ENCODE measurements at regions not wholly inside any gene's neighbourhood (a gene's known extent, or its start where the extent isn't known, plus 50 kb on each side); places are given as distances from the start of the nearest gene placed in this dataset.
A peak's percentile ranks its signal among the peaks of the same experiment; 100 is the strongest.
"Not testable (repeated sequence)": the region's sequence is repeated elsewhere in the genome, so short reads cannot be mapped to it uniquely, and the experiment has no call there.

GRCh38 chr6:132025468-132025867 lies 74.3 kb upstream of the CCN2 start:
- no peaks in the 10 kb centered on the region for H3K9me3 ChIP-seq (ENCODE audit: control insufficient read depth in 2 of 3, insufficient read depth in 1 of 3, low read length in 3 of 3)
- no peak for FAIRE-seq
- DNase-seq = no peak
- H3K27me3 ChIP-seq (ENCODE audit: control insufficient read depth, insufficient read depth, low read length) = no peaks in the 10 kb centered on the region
- H3K27ac ChIP-seq (ENCODE audit: low read depth in 2 of 2, low read length in 2 of 2) = no peak overlapping the region
- no peak for TF ChIP-seq CTCF (IDR thresholded peaks at IDR 0.05; ENCODE audit: borderline replicate concordance, extremely low read depth, insufficient read depth)
- intact Hi-C loops (cut with DNase I) = no loop called here
- H3K4me3 ChIP-seq (ENCODE audit: low read length in 3 of 3) = no peak overlapping the region
- H3K36me3 ChIP-seq (ENCODE audit: control insufficient read depth in 2 of 3, insufficient read depth in 3 of 3, low read length in 3 of 3) = no peaks in the 10 kb centered on the region
- no peak overlapping the region for H3K9ac ChIP-seq (ENCODE audit: low read length in 3 of 3)
- H3K4me1 ChIP-seq (ENCODE audit: control insufficient read depth in 2 of 3, insufficient read depth in 2 of 3, low read depth in 1 of 3, low read length in 3 of 3) = no peaks in the 10 kb centered on the region

- H3K36me3 ChIP-seq (ENCODE audit: control insufficient read depth in 2 of 3, insufficient read depth in 3 of 3, low read length in 3 of 3) = no peaks in the 10 kb centered on the region
- intact Hi-C loops (cut with DNase I) = no loop called here
- FAIRE-seq = no peak
- no peaks in the 10 kb centered on the region for H3K4me1 ChIP-seq (ENCODE audit: control insufficient read depth in 2 of 3, insufficient read depth in 2 of 3, low read depth in 1 of 3, low read length in 3 of 3)
- no peak for DNase-seq
- no peaks in the 10 kb centered on the region for H3K27me3 ChIP-seq (ENCODE audit: control insufficient read depth, insufficient read depth, low read length)
- no peaks in the 10 kb centered on the region for H3K9me3 ChIP-seq (ENCODE audit: control insufficient read depth in 2 of 3, insufficient read depth in 1 of 3, low read length in 3 of 3)
- no peak overlapping the region for H3K9ac ChIP-seq (ENCODE audit: low read length in 3 of 3)
- no peak overlapping the region for H3K4me3 ChIP-seq (ENCODE audit: low read length in 3 of 3)
- no peak overlapping the region for H3K27ac ChIP-seq (ENCODE audit: low read depth in 2 of 2, low read length in 2 of 2)
- no peak for TF ChIP-seq CTCF (IDR thresholded peaks at IDR 0.05; ENCODE audit: borderline replicate concordance, extremely low read depth, insufficient read depth)
Measured at GRCh38 chr6:132023490-132023889, 72.3 kb upstream of the CCN2 start.

- FAIRE-seq (no peak), DNase-seq (peak in 1 of 5 donors; percentile 42)
- no peak for TF ChIP-seq CTCF (IDR thresholded peaks at IDR 0.05; ENCODE audit: borderline replicate concordance, extremely low read depth, insufficient read depth)
Measured at GRCh38 chr6:132021552-132022375, 70.6 kb upstream of the CCN2 start.

GRCh38 chr6:132020918-132021317 lies 69.7 kb upstream of the CCN2 start:
- H3K27me3 ChIP-seq (ENCODE audit: control insufficient read depth, insufficient read depth, low read length); H3K4me3 ChIP-seq (ENCODE audit: low read length in 3 of 3); H3K9ac ChIP-seq (ENCODE audit: low read length in 3 of 3); H3K27ac ChIP-seq (ENCODE audit: low read depth in 2 of 2, low read length in 2 of 2); H3K36me3 ChIP-seq (ENCODE audit: control insufficient read depth in 2 of 3, insufficient read depth in 3 of 3, low read length in 3 of 3); DNase-seq; FAIRE-seq; H3K9me3 ChIP-seq (ENCODE audit: control insufficient read depth in 2 of 3, insufficient read depth in 1 of 3, low read length in 3 of 3); intact Hi-C loops (cut with DNase I); H3K4me1 ChIP-seq (ENCODE audit: control insufficient read depth in 2 of 3, insufficient read depth in 2 of 3, low read depth in 1 of 3, low read length in 3 of 3): not testable (repeated sequence)

More at GRCh38 chr6:132021552-132022375, 70.6 kb upstream of the CCN2 start:
- Histone ChIP-seq H3K9ac (ENCODE audit: low read length in 3 of 3) (no peak overlapping the region), H3K27ac (ENCODE audit: low read depth in 2 of 2, low read length in 2 of 2) (no peak overlapping the region), H3K27me3 (ENCODE audit: control insufficient read depth, insufficient read depth, low read length) (no peaks in the 10 kb centered on the region), H3K4me1 (ENCODE audit: control insufficient read depth in 2 of 3, insufficient read depth in 2 of 3, low read depth in 1 of 3, low read length in 3 of 3) (no peaks in the 10 kb centered on the region), H3K4me3 (ENCODE audit: low read length in 3 of 3) (no peak overlapping the region), H3K9me3 (ENCODE audit: control insufficient read depth in 2 of 3, insufficient read depth in 1 of 3, low read length in 3 of 3) (no peaks in the 10 kb centered on the region), H3K36me3 (ENCODE audit: control insufficient read depth in 2 of 3, insufficient read depth in 3 of 3, low read length in 3 of 3) (no peaks in the 10 kb centered on the region)
- intact Hi-C loops (cut with DNase I) = no loop called here

Data from kidney (tissue), 13 donors.